HG03354 (cell line): ENCODE measurements at regions not wholly inside any gene's neighbourhood (a gene's known extent, or its start where the extent isn't known, plus 50 kb on each side); places are given as distances from the start of the nearest gene placed in this dataset.

Experiments
- ATAC-seq: cut with Tn5 transposase; IDR thresholded peaks from one replicate; pipeline ENCODE4 v1.9.1; 2021; ENCODE audit warnings: mild to moderate bottlenecking; ENCODE audit not compliant: unreplicated experiment, poor library complexity, severe bottlenecking

- no peak for ATAC-seq
These were observed 78.4 kb downstream of the INHBB start for GRCh38 chr2:120424274-120424796.

GRCh38 chr2:120425014-120425413 lies 79.1 kb downstream of the INHBB start:
- no peak for ATAC-seq

- no peak for ATAC-seq
These were observed 82.8 kb downstream of the INHBB start for GRCh38 chr2:120428748-120429147.

GRCh38 chr2:120429586-120430500 lies 83.9 kb downstream of the INHBB start:
- no peak for ATAC-seq

DNA sequence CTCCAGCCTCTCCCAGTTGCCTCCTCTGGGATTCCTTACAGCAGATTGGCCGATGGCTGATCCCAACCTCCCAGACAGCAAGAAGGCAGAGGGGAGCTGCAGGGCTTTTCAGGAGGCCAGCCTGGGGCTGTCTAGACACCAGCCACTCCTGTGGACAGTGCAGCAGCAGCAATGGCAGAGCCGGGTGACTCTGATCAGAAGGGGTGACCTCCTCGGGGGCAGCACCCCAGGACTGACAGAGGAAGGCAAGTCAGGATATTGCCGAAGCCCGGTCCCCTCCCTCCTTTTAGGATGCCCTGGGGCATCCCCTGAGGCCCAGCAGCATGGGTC lies 84.5 kb downstream of the INHBB start:
- no peak for ATAC-seq

GRCh38 chr2:120430957-120431356 lies 85.0 kb downstream of the INHBB start:
- ATAC-seq, result no peak

DNA sequence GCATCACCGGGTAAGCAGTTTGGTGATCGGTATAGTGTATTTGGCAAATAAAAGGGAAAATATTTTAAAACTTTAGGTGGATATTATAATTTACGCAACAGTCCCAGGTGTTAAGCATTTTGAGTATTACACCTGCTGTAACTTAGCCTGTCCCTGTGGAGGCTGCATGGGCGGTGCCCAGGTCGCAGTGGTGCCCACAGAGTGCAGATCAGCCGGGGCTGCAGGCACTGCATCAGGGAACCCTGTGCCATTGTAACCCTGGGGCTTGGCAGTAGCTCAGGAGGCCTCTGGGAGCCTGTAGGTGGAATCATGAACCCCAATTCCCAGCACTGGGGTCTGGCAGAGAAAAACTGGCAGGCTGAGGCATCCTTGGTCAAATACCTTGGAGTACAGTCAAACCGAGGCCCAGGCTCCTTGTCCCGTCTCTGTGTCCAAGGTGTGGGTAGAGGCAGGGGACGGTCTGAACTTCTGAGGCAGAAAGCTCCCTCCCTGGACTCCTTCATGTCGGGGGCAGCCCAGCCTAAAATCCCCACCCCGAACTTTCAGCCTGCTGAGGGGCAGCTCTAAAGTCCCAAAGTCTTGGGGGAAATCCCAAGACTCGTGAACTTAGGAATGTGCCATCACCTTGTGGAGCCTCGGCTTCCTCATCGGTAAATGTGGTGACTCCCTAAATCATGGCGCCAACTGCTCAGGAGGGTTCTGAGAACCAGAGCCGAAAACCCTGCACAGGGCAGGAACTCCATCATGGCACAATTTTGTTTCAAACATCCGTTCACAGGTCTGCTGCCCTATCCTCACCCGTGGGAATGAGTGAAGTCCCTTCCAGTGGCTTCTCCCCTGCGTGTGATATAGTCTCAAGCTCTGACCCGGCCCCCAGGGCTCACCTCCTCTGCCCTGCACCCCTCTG lies 85.7 kb downstream of the INHBB start:
- no peak for ATAC-seq

DNA sequence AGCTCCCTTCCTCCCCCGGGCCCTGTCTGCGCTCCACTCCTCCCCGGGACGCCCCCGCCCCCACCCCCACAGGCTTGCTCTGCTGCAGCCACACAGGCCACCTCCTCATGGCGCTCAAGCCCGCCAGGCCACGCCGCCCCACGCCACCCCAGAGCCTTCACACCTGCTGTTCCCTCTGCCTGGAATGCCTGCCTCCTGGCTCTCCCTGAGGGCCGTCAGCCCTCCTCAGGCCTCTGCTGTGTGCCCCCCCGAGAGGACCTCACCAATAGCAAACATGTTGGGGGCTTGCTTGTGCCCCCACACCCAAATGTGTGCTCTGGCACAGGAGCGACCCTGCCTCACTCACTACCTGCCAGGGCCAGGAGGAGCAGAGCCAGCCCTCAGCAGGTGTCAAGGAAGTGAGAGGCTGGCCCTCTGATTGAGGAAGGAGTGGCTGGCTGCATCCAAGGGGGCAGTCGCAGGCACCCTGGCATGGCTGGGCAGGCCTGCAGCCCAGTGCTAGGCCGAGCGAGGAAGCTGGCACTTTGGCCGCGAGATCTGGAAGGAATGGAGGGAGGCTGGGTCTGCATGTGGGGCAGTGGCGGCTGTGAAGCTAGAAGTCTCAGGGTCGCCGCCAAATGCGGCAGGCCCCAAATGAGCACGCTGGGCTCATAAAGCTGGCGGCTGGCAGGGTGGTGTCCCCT lies 86.5 kb downstream of the INHBB start:
- ATAC-seq, result no peak

- no peak for ATAC-seq
These were observed 87.3 kb downstream of the INHBB start for GRCh38 chr2:120432976-120433815.

DNA sequence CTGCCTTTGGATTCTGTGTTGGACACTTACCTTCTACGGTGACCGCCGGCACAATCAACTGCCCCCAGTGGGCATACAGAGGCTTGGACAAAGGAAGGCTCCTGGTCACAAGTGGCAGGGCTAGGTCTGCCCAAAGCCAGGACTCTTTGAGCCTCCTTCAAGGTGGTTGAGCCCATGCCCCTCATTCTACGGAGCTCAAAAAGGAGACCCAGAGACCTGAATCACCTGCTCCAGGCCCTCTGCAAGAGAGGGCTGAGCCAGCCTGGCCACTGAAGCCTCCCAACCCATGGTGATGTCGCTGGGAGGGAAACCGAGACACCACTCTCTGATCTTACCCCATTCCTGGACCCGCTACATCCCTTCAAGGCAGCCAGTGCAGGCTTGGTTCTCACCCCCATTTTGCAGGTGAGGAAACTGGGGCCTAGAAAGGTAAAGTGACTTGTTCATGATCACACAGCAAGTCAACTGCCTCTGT lies 87.9 kb downstream of the INHBB start:
- no peak for ATAC-seq

- ATAC-seq, result no peak
These were observed 88.8 kb downstream of the INHBB start for GRCh38 chr2:120434492-120435308.

GRCh38 chr2:120435671-120436459 lies 89.9 kb downstream of the INHBB start:
- ATAC-seq, result no peak

GRCh38 chr2:120436460-120436739 lies 90.5 kb downstream of the INHBB start:
- ATAC-seq, result no peak

- ATAC-seq, result no peak
These were observed 91.1 kb downstream of the INHBB start for GRCh38 chr2:120436885-120437603.

DNA sequence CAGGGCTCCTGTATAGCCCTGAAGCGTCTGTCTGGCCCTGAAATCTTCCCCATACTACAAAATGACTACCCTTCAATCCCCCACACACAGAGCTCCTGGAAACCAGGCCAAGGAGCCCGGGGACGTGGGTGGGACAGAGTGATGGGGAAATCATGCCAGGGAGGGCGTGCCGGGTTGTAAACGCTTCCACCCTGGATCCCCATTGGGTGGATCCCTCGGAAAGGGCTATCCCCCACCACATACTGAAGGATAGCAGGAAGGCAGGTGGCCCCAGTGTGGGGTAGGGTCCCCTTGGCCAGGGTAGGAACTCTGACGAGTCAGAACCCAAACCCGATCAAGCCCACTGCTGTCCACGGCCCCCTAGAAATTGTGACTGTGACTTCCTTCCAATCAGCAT lies 91.7 kb downstream of the INHBB start:
- no peak for ATAC-seq

GRCh38 chr2:120438301-120439066 lies 92.5 kb downstream of the INHBB start:
- ATAC-seq, result no peak

DNA sequence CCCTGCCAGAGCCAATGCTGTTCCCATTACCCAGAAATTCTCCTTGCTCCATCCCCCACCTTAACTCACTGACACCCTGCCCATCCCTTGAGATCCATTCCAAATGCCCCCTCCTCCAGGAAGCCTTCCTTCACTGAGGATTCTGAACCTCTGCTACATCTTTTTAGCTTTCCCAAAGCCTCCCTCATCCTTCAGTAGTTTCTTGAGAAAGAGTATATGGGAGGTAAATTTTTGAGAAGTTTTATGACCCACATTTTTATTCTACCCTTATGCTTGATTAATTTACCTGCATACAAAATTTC lies 93.1 kb downstream of the INHBB start:
- ATAC-seq, result no peak
